ENCODE measurements at regions not wholly inside any gene's neighbourhood (a gene's known extent, or its start where the extent isn't known, plus 50 kb on each side); places are given as distances from the start of the nearest gene placed in this dataset.

DNA sequence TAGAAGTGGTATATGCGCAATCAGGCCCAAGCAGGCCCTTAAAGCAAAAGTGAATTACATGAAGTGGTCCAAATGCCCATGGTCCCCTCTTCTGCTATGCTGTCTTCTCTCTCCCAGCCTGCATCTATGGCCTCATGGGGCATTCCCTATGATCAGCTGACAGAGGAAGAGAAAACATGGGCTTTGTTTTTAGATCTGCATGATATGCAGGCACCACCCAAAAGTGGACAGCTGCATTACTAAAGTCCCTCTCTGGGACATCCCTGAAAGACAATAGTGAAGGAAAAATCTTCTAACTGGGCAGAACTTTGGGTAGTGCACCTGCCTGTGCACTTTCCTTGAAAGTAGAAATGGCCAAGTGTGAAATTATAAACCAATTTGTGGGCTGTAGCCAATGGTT, 145.2 kb upstream of the ARID2 start:
- no peak for TF ChIP-seq SRF (IDR thresholded peaks at IDR 0.05; ENCODE audit: low read depth, low read length)
- TF ChIP-seq, protein P1, sequence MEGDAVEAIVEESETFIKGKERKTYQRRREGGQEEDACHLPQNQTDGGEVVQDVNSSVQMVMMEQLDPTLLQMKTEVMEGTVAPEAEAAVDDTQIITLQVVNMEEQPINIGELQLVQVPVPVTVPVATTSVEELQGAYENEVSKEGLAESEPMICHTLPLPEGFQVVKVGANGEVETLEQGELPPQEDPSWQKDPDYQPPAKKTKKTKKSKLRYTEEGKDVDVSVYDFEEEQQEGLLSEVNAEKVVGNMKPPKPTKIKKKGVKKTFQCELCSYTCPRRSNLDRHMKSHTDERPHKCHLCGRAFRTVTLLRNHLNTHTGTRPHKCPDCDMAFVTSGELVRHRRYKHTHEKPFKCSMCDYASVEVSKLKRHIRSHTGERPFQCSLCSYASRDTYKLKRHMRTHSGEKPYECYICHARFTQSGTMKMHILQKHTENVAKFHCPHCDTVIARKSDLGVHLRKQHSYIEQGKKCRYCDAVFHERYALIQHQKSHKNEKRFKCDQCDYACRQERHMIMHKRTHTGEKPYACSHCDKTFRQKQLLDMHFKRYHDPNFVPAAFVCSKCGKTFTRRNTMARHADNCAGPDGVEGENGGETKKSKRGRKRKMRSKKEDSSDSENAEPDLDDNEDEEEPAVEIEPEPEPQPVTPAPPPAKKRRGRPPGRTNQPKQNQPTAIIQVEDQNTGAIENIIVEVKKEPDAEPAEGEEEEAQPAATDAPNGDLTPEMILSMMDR (CRISPR knock-in tag; IDR thresholded peaks at IDR 0.05) = no peak
- no peak for TF ChIP-seq MEIS2 (CRISPR knock-in tag; IDR thresholded peaks at IDR 0.05)
- TF ChIP-seq LCORL (IDR thresholded peaks at IDR 0.05) = no peak
- TF ChIP-seq LCORL (CRISPR knock-in tag; IDR thresholded peaks at IDR 0.05) = no peak
